ENCODE measurements at regions not wholly inside any gene's neighbourhood (a gene's known extent, or its start where the extent isn't known, plus 50 kb on each side); places are given as distances from the start of the nearest gene placed in this dataset.

GRCh38 chr9:129514497-129514867 lies 106.4 kb downstream of the C9orf50 start:
- Histone ChIP-seq H3K9me3 (peaks cover 3 to 62% (median 48%) of the 10 kb centered on the region in 8 donors), H3K36me3 (no peaks in the 10 kb centered on the region), H3K27ac (no peak overlapping the region), H3K4me3 (no peak overlapping the region), H3K27me3 (replicated peaks in 1 of 7) (peaks cover 0 to 5% (median 0%) of the 10 kb centered on the region in 7 donors), H3K4me1 (no peaks in the 10 kb centered on the region)
- DNase-seq = no peak
- 51 to 84% (median 69%) methylated on average over 1 to 3 of the region's 3 CpGs for WGBS, 5 donors
- TF ChIP-seq POLR2A (IDR thresholded peaks at IDR 0.05) (no peak), POLR2AphosphoS5 (IDR thresholded peaks at IDR 0.05) (no peak)
- TF ChIP-seq, protein P1, sequence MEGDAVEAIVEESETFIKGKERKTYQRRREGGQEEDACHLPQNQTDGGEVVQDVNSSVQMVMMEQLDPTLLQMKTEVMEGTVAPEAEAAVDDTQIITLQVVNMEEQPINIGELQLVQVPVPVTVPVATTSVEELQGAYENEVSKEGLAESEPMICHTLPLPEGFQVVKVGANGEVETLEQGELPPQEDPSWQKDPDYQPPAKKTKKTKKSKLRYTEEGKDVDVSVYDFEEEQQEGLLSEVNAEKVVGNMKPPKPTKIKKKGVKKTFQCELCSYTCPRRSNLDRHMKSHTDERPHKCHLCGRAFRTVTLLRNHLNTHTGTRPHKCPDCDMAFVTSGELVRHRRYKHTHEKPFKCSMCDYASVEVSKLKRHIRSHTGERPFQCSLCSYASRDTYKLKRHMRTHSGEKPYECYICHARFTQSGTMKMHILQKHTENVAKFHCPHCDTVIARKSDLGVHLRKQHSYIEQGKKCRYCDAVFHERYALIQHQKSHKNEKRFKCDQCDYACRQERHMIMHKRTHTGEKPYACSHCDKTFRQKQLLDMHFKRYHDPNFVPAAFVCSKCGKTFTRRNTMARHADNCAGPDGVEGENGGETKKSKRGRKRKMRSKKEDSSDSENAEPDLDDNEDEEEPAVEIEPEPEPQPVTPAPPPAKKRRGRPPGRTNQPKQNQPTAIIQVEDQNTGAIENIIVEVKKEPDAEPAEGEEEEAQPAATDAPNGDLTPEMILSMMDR (IDR thresholded peaks at IDR 0.05 in 8 of 11, conservative IDR thresholded peaks at IDR 0.05 in 3 of 11) = no peak
- intact Hi-C loops (cut with DNase I; ENCODE audit: low total_unique reads) = no loop called here

GRCh38 chr9:129513856-129514496 lies 106.9 kb downstream of the C9orf50 start:
- peaks cover 0 to 5% (median 0%) of the 10 kb centered on the region in 7 donors for H3K27me3 ChIP-seq (replicated peaks in 1 of 7)
- no peaks in the 10 kb centered on the region for H3K4me1 ChIP-seq
- peak; percentile 54 for DNase-seq
- H3K9me3 ChIP-seq = peaks cover 3 to 61% (median 46%) of the 10 kb centered on the region in 8 donors
- no peak overlapping the region for H3K4me3 ChIP-seq
- intact Hi-C loops (cut with DNase I; ENCODE audit: low total_unique reads) = no loop called here
- H3K27ac ChIP-seq = no peak overlapping the region
- 90 to 98% (median 90%) methylated on average over 5 to 7 of the region's 7 CpGs for WGBS, 5 donors
- TF ChIP-seq, protein P1 (IDR thresholded peaks at IDR 0.05 in 8 of 11, conservative IDR thresholded peaks at IDR 0.05 in 3 of 11) = no peak
- TF ChIP-seq POLR2AphosphoS5 (IDR thresholded peaks at IDR 0.05) (no peak), POLR2A (IDR thresholded peaks at IDR 0.05) (no peak)
- H3K36me3 ChIP-seq = no peaks in the 10 kb centered on the region

- TF ChIP-seq, protein P1 (IDR thresholded peaks at IDR 0.05 in 8 of 11, conservative IDR thresholded peaks at IDR 0.05 in 3 of 11) = no peak
- TF ChIP-seq POLR2AphosphoS5 (IDR thresholded peaks at IDR 0.05) (no peak), POLR2A (IDR thresholded peaks at IDR 0.05) (no peak)
- intact Hi-C loops (cut with DNase I; ENCODE audit: low total_unique reads) = no loop called here
- 80 to 85% (median 83%) methylated on average over 3 of the region's 3 CpGs for WGBS, 5 donors
These were observed 107.6 kb downstream of the C9orf50 start for GRCh38 chr9:129513282-129513681.

DNA sequence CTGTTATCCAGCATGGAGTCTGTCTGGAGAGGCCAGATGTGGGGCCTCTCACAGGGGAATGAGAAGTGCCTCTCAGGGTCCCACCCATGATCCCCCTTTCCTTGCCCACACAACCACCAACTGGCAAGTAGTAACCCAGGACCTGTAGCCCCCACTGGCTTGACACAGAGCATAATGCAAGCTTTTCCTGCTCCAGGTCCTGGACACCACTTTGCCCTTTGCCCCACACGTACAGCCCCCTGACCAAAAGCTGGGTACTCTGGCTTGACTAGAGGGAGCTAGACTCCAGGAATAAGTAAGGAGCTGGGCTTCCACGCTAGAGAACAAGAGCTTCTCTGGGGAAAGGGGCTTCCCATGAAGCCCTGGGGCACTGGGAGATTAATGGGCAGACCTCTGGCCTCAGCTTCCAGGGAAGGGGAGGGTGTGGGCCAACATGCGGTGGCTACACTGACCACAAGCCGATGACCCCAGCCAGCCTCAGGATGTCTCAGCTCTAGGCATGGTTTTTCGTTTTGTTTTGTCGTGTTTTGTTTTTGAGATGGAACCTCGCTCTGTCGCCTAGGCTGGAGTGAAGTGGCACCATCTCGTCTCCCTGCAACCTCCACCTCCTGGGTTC lies 109.5 kb downstream of the C9orf50 start:
- Histone ChIP-seq H3K36me3 (no peaks in the 10 kb centered on the region), H3K27ac (no peak overlapping the region), H3K4me1 (no peaks in the 10 kb centered on the region), H3K27me3 (replicated peaks in 1 of 7) (no peaks in the 10 kb centered on the region), H3K4me3 (no peak overlapping the region), H3K9me3 (peaks cover 3 to 38% (median 27%) of the 10 kb centered on the region in 8 donors)
- TF ChIP-seq POLR2AphosphoS5 (IDR thresholded peaks at IDR 0.05) (no peak), POLR2A (IDR thresholded peaks at IDR 0.05) (no peak)
- TF ChIP-seq, protein P1 (IDR thresholded peaks at IDR 0.05 in 8 of 11, conservative IDR thresholded peaks at IDR 0.05 in 3 of 11) = no peak
- intact Hi-C loops (cut with DNase I; ENCODE audit: low total_unique reads) = no loop called here
- WGBS, 5 donors = 71 to 82% (median 75%) methylated on average over 9 of the region's 9 CpGs
- DNase-seq = peak; percentile 17

More at GRCh38 chr9:129513282-129513681, 107.6 kb downstream of the C9orf50 start:
- Histone ChIP-seq H3K27me3 (replicated peaks in 1 of 7) (peaks cover 0 to 5% (median 0%) of the 10 kb centered on the region in 7 donors), H3K27ac (no peak overlapping the region), H3K4me1 (no peaks in the 10 kb centered on the region), H3K9me3 (peaks cover 3 to 54% (median 39%) of the 10 kb centered on the region in 8 donors), H3K4me3 (no peak overlapping the region), H3K36me3 (no peaks in the 10 kb centered on the region)
- DNase-seq = no peak
